ENCODE measurements at regions not wholly inside any gene's neighbourhood (a gene's known extent, or its start where the extent isn't known, plus 50 kb on each side); places are given as distances from the start of the nearest gene placed in this dataset.

GRCh38 chr1:229086686-229087085, 184.2 kb upstream of the RAB4A start:
- TF ChIP-seq POLR2AphosphoS5 (IDR thresholded peaks at IDR 0.05) (no peak), POLR2A (IDR thresholded peaks at IDR 0.05) (no peak)

Measured in sigmoid colon (tissue), 4 donors.